GM10248 (cell line): ENCODE measurements at regions not wholly inside any gene's neighbourhood (a gene's known extent, or its start where the extent isn't known, plus 50 kb on each side); places are given as distances from the start of the nearest gene placed in this dataset.

Experiments
- CTCF ChIA-PET: fragments of 300-600 bp; sonication (Branson Sonifier 250); formaldehyde crosslinking; extraction: SDS; loops from one replicate; lab custom pipeline; 2021; ENCODE audit warnings: antibody characterized with exemption; lab: Yijun Ruan, JAX
- POLR2A ChIA-PET: fragments of 350-650 bp; sonication (Branson Sonifier 250); formaldehyde crosslinking; extraction: SDS; loops from one replicate; lab custom pipeline; 2020; ENCODE audit warnings: antibody characterized with exemption; lab: Yijun Ruan, JAX
- DNase-seq: peaks from one replicate; pipeline ENCODE4 v3.0.0; 2012; ENCODE audit errors: extremely low spot score
- TF ChIP-seq, protein P1 (sequence below): IDR thresholded peaks from 2 replicates; pipeline ENCODE4 v1.5.1; 2012; ENCODE audit warnings: mild to moderate bottlenecking, low read depth; ENCODE audit errors: extremely low read depth, missing control alignments, control extremely low read depth

DNA sequence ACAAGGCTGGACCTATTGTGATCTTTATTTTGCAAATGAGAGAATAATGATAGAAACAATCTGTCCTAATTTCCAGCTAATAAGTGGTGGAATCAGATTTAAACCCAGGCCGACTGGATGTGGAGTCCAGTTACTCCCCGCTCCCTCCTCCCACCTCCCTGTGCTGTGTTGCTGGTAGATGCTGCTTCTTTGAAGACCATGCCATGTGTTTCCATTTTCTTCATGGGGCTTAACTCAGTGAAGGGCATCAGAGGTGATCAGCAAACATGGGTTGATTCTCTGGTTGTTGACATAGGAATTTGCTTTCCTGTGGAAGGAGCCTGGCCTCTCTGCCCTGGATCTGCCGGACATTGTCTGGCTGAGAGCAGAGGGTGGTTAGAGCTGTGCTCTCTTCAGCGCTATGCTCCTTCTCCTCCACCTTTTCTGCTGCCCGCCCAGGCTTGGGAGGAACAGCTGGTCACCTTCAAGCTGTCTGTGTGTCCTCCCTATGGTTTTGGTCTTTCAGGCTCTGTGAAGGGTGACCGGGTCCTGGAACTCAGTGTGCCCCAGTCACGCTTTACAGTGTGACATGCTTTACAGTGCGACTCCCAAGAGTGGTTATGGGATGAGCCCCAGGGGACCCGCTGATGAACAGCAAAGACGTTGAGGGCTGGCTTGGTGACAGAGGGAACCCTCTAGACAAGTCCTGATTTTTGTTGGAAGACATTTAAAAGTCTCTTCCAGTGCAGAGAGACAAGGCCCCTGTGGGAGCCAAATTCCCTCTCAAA lies 68.4 kb upstream of the RPS23 start:
- no peak for DNase-seq
- POLR2A ChIA-PET, result no interaction called here

DNA sequence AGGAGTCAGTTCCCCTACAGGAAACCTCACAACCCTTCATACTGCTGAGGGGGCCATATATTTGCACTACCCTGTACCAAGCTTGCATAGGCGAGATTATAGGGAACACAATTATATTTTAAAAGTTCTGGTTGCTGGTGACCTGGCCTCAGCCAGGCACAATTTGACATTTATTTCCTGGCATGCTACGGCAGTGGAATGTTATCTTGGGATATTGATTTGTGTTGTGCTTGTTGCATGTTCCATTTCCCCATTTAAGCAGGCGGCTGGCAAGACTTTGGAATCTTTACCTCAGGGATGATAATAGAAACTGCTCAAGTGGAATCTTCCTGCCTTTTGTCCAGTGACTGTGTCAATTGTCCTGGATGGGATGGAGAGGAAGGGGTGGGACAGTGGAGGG lies 67.0 kb upstream of the RPS23 start:
- CTCF ChIA-PET, result interaction anchor here (1.1 to 1.5 kb wide), 3 partner anchors 8 to 10 kb away, joined by 3 to 5 read pairs (median 4); no protein-coding TSS in a partner anchor
- TF ChIP-seq, protein P1, sequence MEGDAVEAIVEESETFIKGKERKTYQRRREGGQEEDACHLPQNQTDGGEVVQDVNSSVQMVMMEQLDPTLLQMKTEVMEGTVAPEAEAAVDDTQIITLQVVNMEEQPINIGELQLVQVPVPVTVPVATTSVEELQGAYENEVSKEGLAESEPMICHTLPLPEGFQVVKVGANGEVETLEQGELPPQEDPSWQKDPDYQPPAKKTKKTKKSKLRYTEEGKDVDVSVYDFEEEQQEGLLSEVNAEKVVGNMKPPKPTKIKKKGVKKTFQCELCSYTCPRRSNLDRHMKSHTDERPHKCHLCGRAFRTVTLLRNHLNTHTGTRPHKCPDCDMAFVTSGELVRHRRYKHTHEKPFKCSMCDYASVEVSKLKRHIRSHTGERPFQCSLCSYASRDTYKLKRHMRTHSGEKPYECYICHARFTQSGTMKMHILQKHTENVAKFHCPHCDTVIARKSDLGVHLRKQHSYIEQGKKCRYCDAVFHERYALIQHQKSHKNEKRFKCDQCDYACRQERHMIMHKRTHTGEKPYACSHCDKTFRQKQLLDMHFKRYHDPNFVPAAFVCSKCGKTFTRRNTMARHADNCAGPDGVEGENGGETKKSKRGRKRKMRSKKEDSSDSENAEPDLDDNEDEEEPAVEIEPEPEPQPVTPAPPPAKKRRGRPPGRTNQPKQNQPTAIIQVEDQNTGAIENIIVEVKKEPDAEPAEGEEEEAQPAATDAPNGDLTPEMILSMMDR, result no peak
- no peak for DNase-seq
- POLR2A ChIA-PET, result no interaction called here

More for the DNA sequence above, 68.4 kb upstream of the RPS23 start:
- CTCF ChIA-PET, result interaction anchor here (1.5 to 2.0 kb wide), 2 partner anchors 8 to 20 kb away, joined by 5 to 7 read pairs; no protein-coding TSS in a partner anchor
- TF ChIP-seq, protein P1, result no peak

DNA sequence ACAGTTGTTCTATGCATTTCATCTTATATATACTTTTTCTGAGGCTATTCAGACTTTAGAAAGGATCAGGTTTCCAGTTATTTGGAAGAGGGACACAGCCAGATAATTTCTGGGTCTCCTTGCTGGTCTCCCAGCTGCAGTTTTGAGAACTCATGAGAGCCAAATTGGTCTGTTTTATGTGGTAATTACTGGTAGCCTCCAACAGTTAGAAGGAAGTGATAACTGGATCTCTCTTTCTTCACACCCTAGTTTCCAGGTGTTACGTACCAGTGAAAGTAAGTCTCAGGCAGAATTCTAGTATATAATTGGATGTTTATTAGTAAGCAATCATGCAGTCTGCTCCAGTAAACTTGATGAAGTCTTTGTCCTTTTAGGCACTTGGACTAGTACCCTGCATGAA lies 63.2 kb upstream of the RPS23 start:
- TF ChIP-seq, protein P1, result no peak
- no peak for DNase-seq
- ChIA-PET POLR2A (no interaction called here), CTCF (interaction anchor here (1.2 to 1.6 kb wide), 2 partner anchors 10 to 28 kb away, joined by 4 to 6 read pairs; no protein-coding TSS in a partner anchor)

DNA sequence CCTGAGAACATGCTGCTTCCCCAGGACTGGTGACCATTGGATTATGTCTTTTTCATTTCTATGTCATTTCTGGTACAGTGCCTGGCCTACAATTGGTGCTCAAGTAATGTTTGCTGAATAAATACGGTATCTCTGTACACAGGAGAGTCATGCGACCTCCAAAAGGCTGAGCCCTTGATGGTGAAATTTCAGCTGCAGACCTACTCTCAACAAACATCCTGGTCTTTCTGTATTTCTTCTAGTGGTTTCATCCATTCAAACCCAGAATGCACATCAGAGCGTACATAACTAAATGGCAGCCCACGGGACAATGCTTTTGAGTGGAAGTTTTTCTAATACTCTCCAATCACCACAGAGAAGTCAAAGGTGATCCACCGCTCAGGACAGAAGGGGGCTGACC lies 62.6 kb upstream of the RPS23 start:
- DNase-seq, result no peak
- ChIA-PET POLR2A (no interaction called here), CTCF (interaction anchor here (0.7 kb wide), 1 partner anchor 11 kb away, joined by 3 read pairs; no protein-coding TSS in a partner anchor)
- TF ChIP-seq, protein P1, result no peak

DNA sequence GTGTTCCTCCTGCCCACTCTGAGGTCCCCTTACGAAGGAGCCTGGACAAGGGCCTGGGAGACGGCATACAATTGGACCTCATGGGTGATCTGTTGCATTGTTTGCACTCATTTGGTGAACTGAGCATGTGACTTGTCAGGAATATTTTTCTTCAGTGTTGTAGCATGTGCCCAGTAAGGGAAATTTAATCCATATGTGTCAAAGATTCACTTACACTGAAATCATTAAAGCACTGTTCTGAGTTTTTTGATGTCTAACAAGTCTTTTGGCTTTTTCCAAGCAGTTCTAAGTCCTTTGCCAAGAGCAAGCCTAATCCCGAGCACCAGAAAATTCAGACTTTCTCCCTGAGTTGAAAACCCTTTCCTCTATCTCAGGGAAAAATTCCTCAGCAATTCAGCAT lies 61.6 kb upstream of the RPS23 start:
- ChIA-PET CTCF (no interaction called here), POLR2A (no interaction called here)
- DNase-seq, result no peak
- TF ChIP-seq, protein P1, result no peak

DNA sequence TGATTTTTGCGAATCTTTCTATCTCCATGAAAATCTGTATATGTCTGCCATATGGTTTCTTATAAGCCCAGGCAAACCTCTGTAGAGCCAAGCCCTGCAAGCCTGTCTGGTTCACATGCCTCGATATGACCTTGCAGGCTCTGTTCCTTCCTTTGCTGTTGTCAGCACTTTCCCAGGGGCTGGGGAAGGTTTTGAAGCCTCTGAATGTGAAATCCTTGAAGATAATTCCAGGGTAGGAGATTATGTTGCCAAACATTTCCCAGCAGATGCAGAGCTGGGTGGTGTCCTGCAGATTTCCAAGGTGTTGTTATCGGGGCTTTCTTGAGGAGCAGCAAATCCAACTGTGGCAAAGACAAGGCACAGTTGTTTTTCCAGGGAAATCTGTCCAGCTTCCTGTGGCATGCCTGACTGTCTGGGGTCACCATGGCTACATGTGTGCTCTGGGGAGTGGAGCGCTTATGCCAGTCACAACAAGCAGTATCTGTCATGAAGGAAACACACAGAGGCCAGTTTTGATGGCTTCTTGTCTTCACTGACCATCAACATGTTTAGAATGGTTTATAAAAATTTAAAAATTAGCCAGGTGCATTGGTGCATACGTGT lies 60.7 kb upstream of the RPS23 start:
- ChIA-PET POLR2A (no interaction called here), CTCF (no interaction called here)

More for the DNA sequence above, 60.7 kb upstream of the RPS23 start:
- no peak for DNase-seq
- TF ChIP-seq, protein P1, result no peak
